Mesodermal cell (in vitro differentiated cells): ENCODE measurements at regions not wholly inside any gene's neighbourhood (a gene's known extent, or its start where the extent isn't known, plus 50 kb on each side); places are given as distances from the start of the nearest gene placed in this dataset.

Source experiments
- H3K27ac ChIP-seq: 2 replicates; pipeline ENCODE4 v1.7.0; 2013; ENCODE audit warnings: mild to moderate bottlenecking, low read depth, low read length, moderate library complexity; ENCODE audit not compliant: severe bottlenecking
- H3K36me3 ChIP-seq: 2 replicates; pipeline ENCODE4 v1.7.1; 2013; ENCODE audit warnings: mild to moderate bottlenecking, low read length, moderate library complexity; ENCODE audit not compliant: control insufficient read depth, insufficient read depth
- H3K4me1 ChIP-seq: one replicate; pipeline ENCODE4 v1.7.1; 2013; ENCODE audit warnings: mild to moderate bottlenecking, low read length; ENCODE audit not compliant: insufficient read depth, control insufficient read depth, poor library complexity, severe bottlenecking
- H3K4me3 ChIP-seq: 2 replicates; pipeline ENCODE4 v1.7.0; 2013; ENCODE audit warnings: low read length, control low read depth, mild to moderate bottlenecking; ENCODE audit not compliant: insufficient read depth, poor library complexity, severe bottlenecking; ENCODE audit errors: extremely low read depth
- H3K9me3 ChIP-seq: 2 replicates; pipeline ENCODE4 v1.7.1; 2013; ENCODE audit warnings: mild to moderate bottlenecking, low read length, moderate library complexity; ENCODE audit not compliant: control insufficient read depth
- WGBS, 2 experiments: methylation state at CpG; one replicate each; pipeline ENCODE4 v1.1.5; 2013; ENCODE audit warnings: missing lambda C conversion rate in 2 of 2; ENCODE audit not compliant: insufficient coverage in 2 of 2; 5-methylcytosine and 5-hydroxymethylcytosine counted together

DNA sequence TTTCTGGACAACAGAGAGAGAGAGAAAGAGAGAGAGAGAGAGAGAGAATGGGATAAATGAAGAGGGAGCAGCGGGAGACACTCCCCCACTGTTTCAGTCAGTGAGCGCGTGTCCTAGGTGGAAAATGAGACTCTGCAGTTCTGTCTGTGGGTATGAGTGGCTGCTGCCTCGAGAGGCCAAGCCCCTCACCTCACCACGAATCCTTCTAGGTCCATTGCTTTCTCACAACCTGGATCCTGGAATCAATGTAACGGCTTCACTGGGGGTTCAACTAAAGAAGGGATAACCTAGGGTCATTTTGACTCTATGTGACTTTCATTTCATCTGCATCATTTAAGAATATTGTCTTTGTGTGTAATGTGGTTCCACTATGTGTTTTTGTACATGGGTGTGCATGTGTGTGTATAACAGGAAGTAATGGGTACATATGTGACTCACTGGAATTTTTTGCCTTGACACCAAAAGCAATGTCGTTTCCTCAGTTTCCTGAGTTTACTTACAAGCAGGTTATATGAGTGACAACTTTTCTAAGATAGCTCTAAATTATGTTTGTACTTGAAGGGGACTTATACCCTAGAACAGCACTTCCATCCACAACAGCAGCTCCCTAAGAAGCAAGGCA is 221.4 kb upstream of the TRIB2 start:
- WGBS, 2 experiments, result 100% methylated on average over 1 of the region's 7 CpGs; no CpG with 5 or more reads in 1 of the 2 experiments
- Histone ChIP-seq H3K9me3 (no peaks in the 10 kb centered on the region), H3K27ac (no peak overlapping the region), H3K4me3 (no peak overlapping the region), H3K36me3 (no peaks in the 10 kb centered on the region), H3K4me1 (peaks cover 7% of the 10 kb centered on the region)

DNA sequence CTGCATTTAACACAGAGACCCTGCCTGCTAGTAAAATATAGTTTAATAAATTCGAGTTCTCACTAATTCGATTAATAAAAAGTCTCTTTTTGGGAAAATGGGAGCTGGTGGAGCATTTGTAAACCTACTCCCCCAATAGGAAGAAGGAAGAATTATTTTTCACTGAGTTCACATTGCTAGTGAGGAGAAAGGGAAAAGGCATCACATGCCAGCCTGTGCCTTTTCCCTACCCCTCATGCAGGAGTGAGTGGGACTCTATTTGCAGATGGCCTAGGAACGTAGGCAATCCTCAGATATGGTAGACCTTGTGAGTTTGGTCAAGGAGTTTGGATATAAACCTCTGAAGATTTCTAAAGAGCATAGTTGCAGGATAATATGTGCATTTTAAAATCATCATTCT is 218.4 kb upstream of the TRIB2 start:
- H3K27ac ChIP-seq, result no peak overlapping the region
- H3K4me1 ChIP-seq, result peaks cover 9% of the 10 kb centered on the region
- no peaks in the 10 kb centered on the region for H3K36me3 ChIP-seq
- no peak overlapping the region for H3K4me3 ChIP-seq
- 86 to 100% methylated on average over 1 of the region's 3 CpGs for WGBS, 2 experiments
- no peaks in the 10 kb centered on the region for H3K9me3 ChIP-seq

DNA sequence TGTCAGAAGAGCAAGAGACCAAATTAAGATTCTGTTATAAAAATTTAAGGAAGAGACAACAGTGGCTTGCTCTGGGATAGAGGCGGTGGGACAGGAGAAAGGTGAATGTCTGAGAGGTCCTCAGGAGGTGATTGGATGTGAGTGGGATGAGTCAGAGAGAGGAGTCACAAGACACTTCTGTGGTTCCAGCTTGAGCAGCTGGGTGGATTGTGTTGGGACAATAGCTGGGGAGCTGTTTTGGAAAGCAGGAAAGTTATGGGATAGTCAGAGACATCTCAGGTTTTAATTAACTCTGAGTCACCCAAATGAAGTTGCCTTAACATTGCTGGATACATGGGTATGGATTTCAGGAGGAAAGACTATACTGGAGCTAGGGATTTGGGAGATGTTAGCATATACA is 218.0 kb upstream of the TRIB2 start:
- no peak overlapping the region for H3K27ac ChIP-seq
- 100% methylated on average over 1 of the region's 1 CpG; no CpG with 5 or more reads in 1 of the 2 experiments for WGBS, 2 experiments

DNA sequence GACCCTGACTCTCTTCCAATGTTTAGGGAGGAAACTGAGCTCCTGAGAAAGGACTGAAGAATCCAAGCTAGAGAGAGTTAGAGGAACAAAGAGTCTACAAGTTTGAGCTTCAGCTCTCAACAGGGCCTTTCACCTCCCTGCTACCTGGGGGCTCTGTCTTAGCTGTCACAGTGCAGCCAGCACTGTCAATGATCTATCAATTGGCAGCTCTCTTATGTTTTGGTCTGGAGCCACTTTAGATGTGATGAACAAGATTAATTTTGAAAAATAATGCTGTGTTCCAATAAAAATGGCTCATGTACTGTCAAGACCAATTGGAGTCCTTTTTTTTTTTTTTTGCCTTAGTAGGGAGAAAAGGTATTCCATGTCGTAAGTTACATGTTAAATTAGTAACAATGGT is 215.8 kb upstream of the TRIB2 start:
- H3K4me3 ChIP-seq, result no peak overlapping the region
- H3K36me3 ChIP-seq, result no peaks in the 10 kb centered on the region
- peaks cover 4% of the 10 kb centered on the region for H3K9me3 ChIP-seq
- WGBS, 2 experiments, result no CpG with 5 or more reads among the region's 1 CpG
- no peak overlapping the region for H3K27ac ChIP-seq
- peaks cover 11% of the 10 kb centered on the region for H3K4me1 ChIP-seq

More for the DNA sequence above, 218.0 kb upstream of the TRIB2 start:
- H3K36me3 ChIP-seq, result no peaks in the 10 kb centered on the region
- H3K4me1 ChIP-seq, result peaks cover 6% of the 10 kb centered on the region
- H3K9me3 ChIP-seq, result no peaks in the 10 kb centered on the region
- H3K4me3 ChIP-seq, result no peak overlapping the region

DNA sequence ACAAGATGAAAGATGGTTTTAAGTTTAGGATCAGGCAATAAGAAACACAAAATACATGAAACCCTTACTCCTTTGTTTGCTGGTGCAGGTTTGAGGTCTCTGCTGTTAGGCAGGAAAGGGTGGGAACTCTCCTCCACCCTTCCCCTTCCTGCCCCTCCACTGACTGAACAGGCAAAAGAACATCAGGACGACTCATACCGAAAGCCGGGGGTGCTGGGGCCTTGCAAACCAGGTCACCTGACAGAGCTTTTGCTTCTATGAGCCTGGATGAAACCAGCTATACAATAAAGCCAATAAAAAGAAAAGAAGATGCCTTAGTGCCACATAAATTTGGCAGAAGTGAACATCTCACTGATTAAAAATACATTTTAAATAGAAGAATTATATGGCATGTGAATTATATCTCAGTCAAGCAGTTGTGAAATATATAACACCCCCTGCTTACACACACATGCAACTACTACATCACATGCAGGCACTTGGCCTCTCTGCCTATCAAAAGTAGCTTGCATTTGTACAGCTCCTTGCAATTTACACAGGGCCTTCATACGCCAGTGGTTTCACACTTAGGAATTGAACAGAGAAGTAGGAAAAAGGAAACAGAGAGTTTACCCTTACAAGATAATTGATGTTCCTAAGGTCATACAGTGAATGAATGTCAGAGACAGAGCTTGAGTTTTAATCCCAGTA is 215.1 kb upstream of the TRIB2 start:
- no peaks in the 10 kb centered on the region for H3K36me3 ChIP-seq
- WGBS, 2 experiments, result 70% methylated on average over 2 of the region's 4 CpGs
- peaks cover 4% of the 10 kb centered on the region for H3K9me3 ChIP-seq
- H3K4me3 ChIP-seq, result no peak overlapping the region
- H3K4me1 ChIP-seq, result peaks cover 11% of the 10 kb centered on the region
- no peak overlapping the region for H3K27ac ChIP-seq

DNA sequence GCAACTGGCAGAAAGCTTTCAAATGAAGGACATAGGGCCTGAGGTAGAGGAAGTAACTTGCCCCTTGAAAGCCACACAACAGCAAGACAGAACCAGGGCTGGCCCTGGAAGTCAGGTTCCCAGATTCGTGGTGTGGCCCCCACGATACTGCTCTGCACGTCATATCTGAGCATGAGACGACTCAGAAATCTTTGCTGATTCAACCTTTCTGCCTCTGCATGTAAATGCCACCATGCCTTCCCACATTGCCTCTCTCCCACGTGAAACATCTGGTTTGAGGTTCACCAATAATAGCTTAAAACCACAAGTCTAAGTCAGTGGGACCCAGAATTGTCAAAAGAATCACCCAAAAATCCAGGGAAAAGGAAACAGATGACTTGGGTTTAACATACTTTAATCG is 214.0 kb upstream of the TRIB2 start:
- Histone ChIP-seq H3K4me3 (no peak overlapping the region), H3K36me3 (no peaks in the 10 kb centered on the region), H3K9me3 (peaks cover 4% of the 10 kb centered on the region), H3K27ac (no peak overlapping the region), H3K4me1 (peaks cover 11% of the 10 kb centered on the region)
- WGBS, 2 experiments, result 90 to 96% methylated on average over 5 of the region's 6 CpGs

DNA sequence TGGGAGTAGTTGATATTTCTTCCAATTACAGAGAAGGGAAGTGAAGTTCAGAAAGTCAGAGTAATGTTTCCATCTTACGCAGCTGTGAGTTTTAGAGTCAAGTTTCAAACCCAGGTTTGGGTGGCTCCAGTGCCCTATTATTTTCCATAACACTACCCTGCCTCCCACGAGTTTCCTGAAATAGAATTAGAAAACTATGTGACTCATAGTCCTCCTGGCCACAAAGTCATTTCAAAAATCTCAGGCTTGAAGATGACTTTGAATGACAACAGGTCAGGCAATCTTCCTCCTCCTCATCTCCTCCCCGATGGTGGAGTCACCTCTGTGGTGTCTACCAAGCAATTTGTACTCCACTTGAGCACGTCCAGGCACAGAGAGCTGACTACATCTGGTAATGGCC is 212.3 kb upstream of the TRIB2 start:
- H3K4me3 ChIP-seq, result no peak overlapping the region
- H3K9me3 ChIP-seq, result peaks cover 4% of the 10 kb centered on the region
- H3K4me1 ChIP-seq, result peaks cover 11% of the 10 kb centered on the region
- H3K36me3 ChIP-seq, result no peaks in the 10 kb centered on the region
- WGBS, 2 experiments, result 80 to 100% methylated on average over 1 of the region's 4 CpGs
- no peak overlapping the region for H3K27ac ChIP-seq

DNA sequence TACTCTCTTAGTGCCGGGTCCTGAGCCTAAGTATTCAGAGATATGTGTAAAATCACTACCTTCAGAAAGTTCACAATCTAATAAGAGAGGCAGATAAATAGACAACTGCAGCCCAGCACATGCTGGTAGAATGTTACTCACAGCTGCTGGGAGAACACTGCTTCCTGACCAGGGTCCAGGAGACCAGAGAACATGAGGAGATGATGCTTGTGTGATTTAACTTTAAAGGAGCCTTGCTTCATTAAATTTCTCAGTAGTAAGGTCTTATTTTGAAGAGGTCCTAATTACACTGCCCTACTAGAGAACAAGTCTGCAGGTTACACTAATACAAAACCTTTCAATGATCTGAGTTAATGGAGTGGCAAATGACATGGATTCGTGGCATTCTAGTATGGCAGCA is 209.9 kb upstream of the TRIB2 start:
- Histone ChIP-seq H3K4me1 (peaks cover 9% of the 10 kb centered on the region), H3K4me3 (no peak overlapping the region), H3K36me3 (no peaks in the 10 kb centered on the region), H3K27ac (no peak overlapping the region), H3K9me3 (peaks cover 4% of the 10 kb centered on the region)
- WGBS, 2 experiments, result 100% methylated on average over 1 of the region's 2 CpGs

DNA sequence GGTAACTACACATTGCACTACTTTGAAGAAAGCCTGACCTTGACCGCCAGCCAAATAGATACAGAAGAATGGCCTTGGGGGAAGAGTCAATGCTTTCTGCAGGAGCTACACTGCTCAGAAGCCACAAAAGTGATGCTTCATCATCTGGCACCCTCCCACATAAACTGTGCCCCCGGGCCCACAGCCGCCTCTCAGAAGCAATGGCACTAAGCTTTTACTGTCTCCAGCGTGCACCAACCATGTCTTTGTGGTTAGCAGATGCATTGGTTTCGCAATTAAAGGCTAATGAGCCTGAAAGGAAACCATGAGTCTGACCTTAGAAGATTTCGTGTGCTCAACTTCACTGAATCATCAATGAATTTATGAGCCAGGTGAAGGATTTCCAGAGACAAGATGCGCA is 209.4 kb upstream of the TRIB2 start:
- H3K36me3 ChIP-seq, result no peaks in the 10 kb centered on the region
- no peak overlapping the region for H3K4me3 ChIP-seq
- 85 to 95% methylated on average over 4 to 6 of the region's 7 CpGs for WGBS, 2 experiments
- H3K27ac ChIP-seq, result no peak overlapping the region
- H3K9me3 ChIP-seq, result peaks cover 4% of the 10 kb centered on the region
- H3K4me1 ChIP-seq, result peaks cover 9% of the 10 kb centered on the region

DNA sequence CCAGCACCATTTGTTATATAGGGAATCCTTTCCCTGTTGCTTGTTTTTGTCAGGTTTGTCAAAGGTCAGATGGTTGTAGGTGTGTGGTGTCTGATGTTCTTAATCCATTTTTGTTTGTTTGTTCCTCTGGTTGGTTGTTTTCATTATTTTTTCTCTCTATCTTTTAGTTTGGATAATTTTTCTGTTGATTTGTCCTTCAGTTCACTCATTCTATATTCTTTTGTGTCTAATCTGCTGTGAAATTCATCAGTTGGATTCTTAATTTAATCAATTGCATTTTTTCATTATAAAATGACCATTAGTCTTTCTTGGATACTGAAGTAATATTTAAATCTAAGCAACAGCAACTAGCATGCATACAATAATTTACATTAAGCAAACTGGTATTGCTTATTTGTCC is 206.7 kb upstream of the TRIB2 start:
- H3K4me3 ChIP-seq, result no peak overlapping the region
- no peaks in the 10 kb centered on the region for H3K36me3 ChIP-seq
- peaks cover under 1% of the 10 kb centered on the region for H3K9me3 ChIP-seq
- H3K4me1 ChIP-seq, result peaks cover 7% of the 10 kb centered on the region
- no peak overlapping the region for H3K27ac ChIP-seq

DNA sequence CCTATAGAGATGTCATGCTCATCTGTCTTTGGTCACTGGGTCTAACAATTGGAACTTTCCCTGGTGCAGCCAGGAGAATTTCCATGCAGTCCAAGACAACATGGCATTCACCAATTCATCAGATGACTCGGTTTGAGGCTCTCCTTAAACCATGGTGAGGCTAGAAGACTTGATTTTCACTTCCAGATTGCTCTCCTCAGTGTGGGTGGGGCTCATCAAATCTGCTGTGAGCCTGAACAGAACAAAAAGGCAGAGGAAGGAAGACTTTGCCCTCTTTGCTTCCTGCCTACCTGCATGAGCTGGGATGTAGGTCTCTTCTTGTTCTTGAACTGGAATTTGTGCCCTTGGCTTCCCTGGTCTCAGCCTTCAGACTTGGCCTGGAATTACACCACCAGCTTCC is 203.4 kb upstream of the TRIB2 start:
- no peak overlapping the region for H3K4me3 ChIP-seq
- no peak overlapping the region for H3K27ac ChIP-seq
- H3K4me1 ChIP-seq, result peaks cover 7% of the 10 kb centered on the region
- no peaks in the 10 kb centered on the region for H3K9me3 ChIP-seq
- no peaks in the 10 kb centered on the region for H3K36me3 ChIP-seq
- 86 to 100% methylated on average over 1 of the region's 1 CpG for WGBS, 2 experiments
